ENCODE measurements at regions not wholly inside any gene's neighbourhood (a gene's known extent, or its start where the extent isn't known, plus 50 kb on each side); places are given as distances from the start of the nearest gene placed in this dataset.

DNA sequence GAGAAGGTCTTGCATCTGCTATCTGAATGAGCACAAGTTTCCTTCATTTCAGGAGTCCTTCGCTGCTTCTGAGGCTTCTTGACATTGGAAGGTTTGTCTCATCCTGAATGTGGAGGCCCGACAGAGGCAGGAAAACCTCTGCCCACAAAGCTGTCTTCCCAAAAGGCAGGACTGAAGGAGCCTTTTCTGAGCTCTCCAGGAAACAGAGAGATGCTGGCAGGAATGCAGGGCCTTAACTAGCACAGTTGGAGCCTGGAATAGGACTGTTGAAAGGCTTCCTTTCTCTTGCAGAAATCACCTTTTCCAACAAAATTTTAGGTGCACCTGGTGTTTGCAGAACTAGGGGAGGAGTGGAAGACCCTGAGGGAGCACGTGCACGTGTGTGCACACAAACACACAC is 637.4 kb upstream of the MKI67 start:
- Histone ChIP-seq H3K4me3 (no peak overlapping the region), H3K9ac (ENCODE audit: insufficient read depth in 1 of 2, low read depth in 2 of 2, low read length in 2 of 2) (no peak overlapping the region), H3K79me2 (ENCODE audit: control insufficient read depth, insufficient read depth, low read length) (no peaks in the 10 kb centered on the region), H4K20me1 (replicated peaks; ENCODE audit: control insufficient read depth, insufficient read depth, low read length) (no peaks in the 10 kb centered on the region), H3K4me1 (replicated peaks in 1 of 2; ENCODE audit: control insufficient read depth in 2 of 2, insufficient read depth in 2 of 2, low read length in 2 of 2) (no peaks in the 10 kb centered on the region), H3K36me3 (ENCODE audit: control insufficient read depth, insufficient read depth, low read length) (no peaks in the 10 kb centered on the region), H2AFZ (ENCODE audit: low read depth, low read length) (no peak overlapping the region), H3K27ac (ENCODE audit: extremely low read depth, low read depth, low read length) (no peak overlapping the region), H3K9me3 (replicated peaks; ENCODE audit: control insufficient read depth, insufficient read depth, low read depth, low read length) (no peaks in the 10 kb centered on the region), H3K9me1 (ENCODE audit: control insufficient read depth, insufficient read depth, low read length) (no peaks in the 10 kb centered on the region), H3K4me2 (ENCODE audit: insufficient read depth, low read length) (no peak overlapping the region), H3K27me3 (ENCODE audit: control insufficient read depth in 2 of 2, insufficient read depth in 2 of 2, low read length in 2 of 2) (peaks cover 0 to 9% of the 10 kb centered on the region in 2 experiments; a peak in 1 of 5 replicates)
- BruUV-seq (replicated peaks), result no TSS peak
- no peak for DNase-seq (ENCODE audit: extremely low read depth in 1 of 4, low spot score in 3 of 4)
- ChIA-PET CTCF (ENCODE audit: low intra/inter-chr PET ratio) (no interaction called here), POLR2A (interaction anchor here (0.7 kb wide), 1 partner anchor 27 kb away, joined by 3 read pairs; no protein-coding TSS in a partner anchor)
- ATAC-seq, result no peak
- TF ChIP-seq FOS (IDR thresholded peaks at IDR 0.05; ENCODE audit: extremely low read depth, insufficient read length) (no peak), RBM39 (optimal IDR thresholded peaks at IDR 0.05; ENCODE audit: low read depth, low read length) (no peak), PCBP1 (IDR thresholded peaks at IDR 0.05; ENCODE audit: low read depth, low read length, poor library complexity, severe bottlenecking) (no peak), ZC3H11A (IDR thresholded peaks at IDR 0.05; ENCODE audit: low read depth, low read length) (no peak), PHTF2 (CRISPR knock-in tag; IDR thresholded peaks at IDR 0.05) (no peak), MECOM (CRISPR knock-in tag; IDR thresholded peaks at IDR 0.05) (no peak), KHSRP (IDR thresholded peaks at IDR 0.05) (no peak), ETV1 (tag; conservative IDR thresholded peaks at IDR 0.05; ENCODE audit: low read depth) (no peak), RFX1 (IDR thresholded peaks at IDR 0.05) (no peak), ETV5 (CRISPR knock-in tag; IDR thresholded peaks at IDR 0.05; ENCODE audit: low read depth) (no peak), SMAD1 (IDR thresholded peaks at IDR 0.05; ENCODE audit: low read depth, low read length, partially characterized antibody) (no peak), LCOR (CRISPR knock-in tag; IDR thresholded peaks at IDR 0.05) (no peak), CHCHD3 (CRISPR knock-in tag; IDR thresholded peaks at IDR 0.05) (no peak), RFX5 (IDR thresholded peaks at IDR 0.05; ENCODE audit: low read depth, low read length) (no peak), RBM17 (IDR thresholded peaks at IDR 0.05; ENCODE audit: borderline replicate concordance, low read depth, low read length) (no peak), KDM2B (CRISPR knock-in tag; IDR thresholded peaks at IDR 0.05) (no peak)
- TF ChIP-seq, protein P1, sequence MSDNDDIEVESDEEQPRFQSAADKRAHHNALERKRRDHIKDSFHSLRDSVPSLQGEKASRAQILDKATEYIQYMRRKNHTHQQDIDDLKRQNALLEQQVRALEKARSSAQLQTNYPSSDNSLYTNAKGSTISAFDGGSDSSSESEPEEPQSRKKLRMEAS (CRISPR knock-in tag; IDR thresholded peaks at IDR 0.05), result no peak
- WGBS (ENCODE audit: insufficient coverage, low coverage, missing lambda C conversion rate), result 0% methylated on average over 1 of the region's 4 CpGs
- in situ Hi-C loops (cut with MboI) (no loop called here), intact Hi-C loops (cut with micrococcal nuclease) (no loop called here)
- FAIRE-seq, result no peak

Measured in K562 (cell line).